Smooth muscle cell (in vitro differentiated cells): ENCODE measurements at regions not wholly inside any gene's neighbourhood (a gene's known extent, or its start where the extent isn't known, plus 50 kb on each side); places are given as distances from the start of the nearest gene placed in this dataset.

Experiments used
- DNase-seq: peaks from one replicate; lab custom pipeline; 2025; ENCODE audit not compliant: unreplicated experiment; lab: John Stamatoyannopoulos, UW
- H2AFZ ChIP-seq: fragments of 200-600 bp; sonication (generic); 2 replicates; pipeline ENCODE4 v1.6.0; 2016; ENCODE audit warnings: antibody characterized with exemption, low read depth, mild to moderate bottlenecking
- H3F3A ChIP-seq: fragments of 200-600 bp; sonication (generic); 2 replicates; pipeline ENCODE4 v1.6.0; 2017; ENCODE audit warnings: antibody characterized with exemption, low read depth
- H3K27ac ChIP-seq: fragments of 200-600 bp; sonication (generic); 2 replicates; pipeline ENCODE4 v1.5.1; 2016; ENCODE audit warnings: low read depth, mild to moderate bottlenecking
- H3K27me3 ChIP-seq: fragments of 200-600 bp; sonication (generic); 2 replicates; pipeline ENCODE4 v1.6.1; 2016; ENCODE audit warnings: low read depth, mild to moderate bottlenecking
- H3K36me3 ChIP-seq: fragments of 200-600 bp; sonication (generic); 2 replicates; pipeline ENCODE4 v1.5.1; 2016; ENCODE audit warnings: low read depth
- H3K4me1 ChIP-seq: fragments of 200-600 bp; sonication (generic); 2 replicates; pipeline ENCODE4 v1.5.1; 2016; ENCODE audit warnings: low read depth
- H3K4me2 ChIP-seq: fragments of 200-600 bp; sonication (generic); 2 replicates; pipeline ENCODE4 v1.6.0; 2016; ENCODE audit warnings: mild to moderate bottlenecking
- H3K4me3 ChIP-seq: fragments of 200-600 bp; sonication (generic); 2 replicates; pipeline ENCODE4 v1.5.1; 2016; ENCODE audit warnings: mild to moderate bottlenecking
- H3K79me2 ChIP-seq: fragments of 200-600 bp; sonication (generic); 2 replicates; pipeline ENCODE4 v1.6.0; 2016; ENCODE audit warnings: low read depth, mild to moderate bottlenecking
- H3K9ac ChIP-seq: fragments of 200-600 bp; sonication (generic); 2 replicates; pipeline ENCODE4 v1.6.0; 2016; ENCODE audit warnings: low read depth
- H3K9me3 ChIP-seq: fragments of 200-600 bp; sonication (generic); replicated peaks from 2 replicates; pipeline ENCODE4 v1.5.1; 2016; ENCODE audit warnings: low read depth
- H4K20me1 ChIP-seq: fragments of 200-600 bp; sonication (generic); 2 replicates; pipeline ENCODE4 v1.6.0; 2016; ENCODE audit warnings: low read depth
- WGBS: methylation state at CpG from one replicate; pipeline ENCODE4 v1.1.7; 2016; ENCODE audit warnings: low lambda C conversion rate; 5-methylcytosine and 5-hydroxymethylcytosine counted together
- TF ChIP-seq, protein P1 (sequence below): fragments of 200-600 bp; sonication (generic); IDR thresholded peaks from 2 replicates; pipeline ENCODE4 v1.5.1; 2017; ENCODE audit warnings: borderline replicate concordance, mild to moderate bottlenecking, antibody characterized with exemption; ENCODE audit not compliant: insufficient read depth, poor library complexity, severe bottlenecking

DNA sequence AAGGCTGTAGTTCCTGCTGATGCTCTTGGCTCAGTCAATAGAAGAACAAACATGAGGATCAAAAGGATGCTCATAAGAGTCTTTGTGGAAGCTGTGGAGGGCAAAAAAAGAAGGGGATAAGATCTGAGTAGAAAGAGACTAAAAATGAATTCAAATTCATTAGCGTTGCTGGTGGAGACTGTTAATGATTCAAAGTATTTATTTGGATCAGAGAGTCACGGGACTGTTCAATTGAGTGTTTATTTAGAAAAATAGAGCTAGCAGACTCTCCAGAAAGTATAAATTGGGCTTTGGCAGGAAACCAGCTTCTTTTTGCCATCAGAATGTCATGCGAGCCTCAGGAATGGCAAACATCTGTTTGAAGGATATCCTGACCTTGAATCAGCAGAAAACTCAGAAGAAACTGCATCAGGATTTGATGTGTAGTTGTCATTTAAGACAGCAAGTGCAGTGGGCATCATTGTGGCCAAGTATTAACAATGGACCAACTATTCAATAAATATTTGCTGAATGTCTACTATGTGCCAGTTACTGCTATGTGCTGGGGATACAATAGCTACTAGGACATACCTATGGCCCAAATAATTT is 126.4 kb downstream of the TBC1D30 start:
- Histone ChIP-seq H3K4me1 (no peaks in the 10 kb centered on the region), H3K4me3 (no peak overlapping the region), H3F3A (no peaks in the 10 kb centered on the region), H2AFZ (no peak overlapping the region), H3K36me3 (no peaks in the 10 kb centered on the region), H3K4me2 (no peak overlapping the region), H3K79me2 (no peaks in the 10 kb centered on the region), H3K9ac (no peak overlapping the region), H3K27me3 (peaks cover 4% of the 10 kb centered on the region), H3K27ac (no peak overlapping the region), H3K9me3 (no peaks in the 10 kb centered on the region), H4K20me1 (no peaks in the 10 kb centered on the region)
- TF ChIP-seq, protein P1, sequence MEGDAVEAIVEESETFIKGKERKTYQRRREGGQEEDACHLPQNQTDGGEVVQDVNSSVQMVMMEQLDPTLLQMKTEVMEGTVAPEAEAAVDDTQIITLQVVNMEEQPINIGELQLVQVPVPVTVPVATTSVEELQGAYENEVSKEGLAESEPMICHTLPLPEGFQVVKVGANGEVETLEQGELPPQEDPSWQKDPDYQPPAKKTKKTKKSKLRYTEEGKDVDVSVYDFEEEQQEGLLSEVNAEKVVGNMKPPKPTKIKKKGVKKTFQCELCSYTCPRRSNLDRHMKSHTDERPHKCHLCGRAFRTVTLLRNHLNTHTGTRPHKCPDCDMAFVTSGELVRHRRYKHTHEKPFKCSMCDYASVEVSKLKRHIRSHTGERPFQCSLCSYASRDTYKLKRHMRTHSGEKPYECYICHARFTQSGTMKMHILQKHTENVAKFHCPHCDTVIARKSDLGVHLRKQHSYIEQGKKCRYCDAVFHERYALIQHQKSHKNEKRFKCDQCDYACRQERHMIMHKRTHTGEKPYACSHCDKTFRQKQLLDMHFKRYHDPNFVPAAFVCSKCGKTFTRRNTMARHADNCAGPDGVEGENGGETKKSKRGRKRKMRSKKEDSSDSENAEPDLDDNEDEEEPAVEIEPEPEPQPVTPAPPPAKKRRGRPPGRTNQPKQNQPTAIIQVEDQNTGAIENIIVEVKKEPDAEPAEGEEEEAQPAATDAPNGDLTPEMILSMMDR, result no peak
- 78% methylated on average over 3 of the region's 3 CpGs for WGBS
- no peak for DNase-seq

DNA sequence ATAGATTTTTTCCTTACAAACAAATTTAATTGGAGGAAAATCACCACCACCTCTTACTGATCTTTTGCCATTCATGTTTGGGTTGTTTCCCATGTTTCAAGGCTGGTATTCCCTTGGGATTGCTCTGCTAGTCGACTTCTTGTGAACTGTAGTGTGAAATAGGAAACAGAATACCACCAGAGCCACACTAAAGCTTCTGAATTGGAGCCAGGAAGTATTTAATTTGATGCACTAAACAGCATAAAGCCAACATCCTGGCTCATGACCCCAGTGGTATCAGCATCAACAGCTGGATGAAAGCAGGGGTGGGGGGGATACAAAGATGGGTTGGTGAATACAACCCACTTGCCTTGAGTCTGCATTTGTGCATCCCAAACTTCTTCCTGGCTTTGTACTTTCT is 127.5 kb downstream of the TBC1D30 start:
- Histone ChIP-seq H3K27me3 (peaks cover 5% of the 10 kb centered on the region), H3K4me1 (no peaks in the 10 kb centered on the region), H3K79me2 (no peaks in the 10 kb centered on the region), H4K20me1 (no peaks in the 10 kb centered on the region), H3K27ac (no peak overlapping the region), H3K9ac (no peak overlapping the region), H3K36me3 (no peaks in the 10 kb centered on the region), H3K4me3 (no peak overlapping the region), H3F3A (no peaks in the 10 kb centered on the region), H2AFZ (no peak overlapping the region), H3K9me3 (no peaks in the 10 kb centered on the region), H3K4me2 (no peak overlapping the region)
- TF ChIP-seq, protein P1, result no peak
- WGBS, result 52% methylated on average over 1 of the region's 1 CpG
- no peak for DNase-seq

GRCh38 chr12:64955746-64956145 is 131.3 kb downstream of the TBC1D30 start:
- H3K4me2 ChIP-seq, result no peak overlapping the region

DNA sequence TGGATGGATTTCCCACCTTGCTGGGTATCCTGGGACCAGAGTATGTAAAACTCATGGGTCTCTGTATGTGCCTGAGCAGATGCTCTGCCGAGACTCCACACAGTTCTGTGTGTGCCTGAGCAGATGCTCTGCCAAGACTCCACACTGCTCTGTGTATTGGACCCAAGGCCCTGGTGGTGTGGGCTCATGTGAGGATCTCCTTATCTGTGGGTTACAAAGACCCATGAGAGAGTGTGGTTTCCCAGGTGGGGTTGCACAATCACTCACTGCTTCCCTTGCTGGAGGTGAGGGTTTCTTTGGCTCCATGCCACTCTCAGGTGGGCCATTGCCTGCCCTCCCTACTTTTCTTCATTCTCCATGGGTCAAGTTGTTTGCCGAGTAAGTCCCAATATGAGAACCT is 141.5 kb downstream of the TBC1D30 start:
- TF ChIP-seq, protein P1, result no peak
- H2AFZ ChIP-seq, result no peak overlapping the region
- no peak for DNase-seq
- peaks cover 4% of the 10 kb centered on the region for H3K9me3 ChIP-seq
- H4K20me1 ChIP-seq, result no peaks in the 10 kb centered on the region
- H3K36me3 ChIP-seq, result no peaks in the 10 kb centered on the region
- H3K4me2 ChIP-seq, result no peak overlapping the region
- WGBS, result 44% methylated on average over 2 of the region's 2 CpGs
- no peak overlapping the region for H3K27ac ChIP-seq
- peaks cover 10% of the 10 kb centered on the region for H3K4me1 ChIP-seq
- no peak overlapping the region for H3K4me3 ChIP-seq
- no peaks in the 10 kb centered on the region for H3F3A ChIP-seq
- no peaks in the 10 kb centered on the region for H3K79me2 ChIP-seq
- no peaks in the 10 kb centered on the region for H3K27me3 ChIP-seq
- no peak overlapping the region for H3K9ac ChIP-seq

More at GRCh38 chr12:64955746-64956145, 131.3 kb downstream of the TBC1D30 start:
- H3K36me3 ChIP-seq, result no peaks in the 10 kb centered on the region
- H3K27ac ChIP-seq, result no peak overlapping the region
- H3K27me3 ChIP-seq, result peaks cover 5% of the 10 kb centered on the region
- TF ChIP-seq, protein P1, result no peak
- H3K9me3 ChIP-seq, result no peaks in the 10 kb centered on the region
- H2AFZ ChIP-seq, result no peak overlapping the region
- no peaks in the 10 kb centered on the region for H3F3A ChIP-seq
- H4K20me1 ChIP-seq, result no peaks in the 10 kb centered on the region
- DNase-seq, result no peak
- H3K4me3 ChIP-seq, result no peak overlapping the region
- H3K9ac ChIP-seq, result no peak overlapping the region
- no peaks in the 10 kb centered on the region for H3K79me2 ChIP-seq
- no peaks in the 10 kb centered on the region for H3K4me1 ChIP-seq
